ENCODE measurements at regions not wholly inside any gene's neighbourhood (a gene's known extent, or its start where the extent isn't known, plus 50 kb on each side); places are given as distances from the start of the nearest gene placed in this dataset.
A peak's percentile ranks its signal among the peaks of the same experiment; 100 is the strongest.

DNA sequence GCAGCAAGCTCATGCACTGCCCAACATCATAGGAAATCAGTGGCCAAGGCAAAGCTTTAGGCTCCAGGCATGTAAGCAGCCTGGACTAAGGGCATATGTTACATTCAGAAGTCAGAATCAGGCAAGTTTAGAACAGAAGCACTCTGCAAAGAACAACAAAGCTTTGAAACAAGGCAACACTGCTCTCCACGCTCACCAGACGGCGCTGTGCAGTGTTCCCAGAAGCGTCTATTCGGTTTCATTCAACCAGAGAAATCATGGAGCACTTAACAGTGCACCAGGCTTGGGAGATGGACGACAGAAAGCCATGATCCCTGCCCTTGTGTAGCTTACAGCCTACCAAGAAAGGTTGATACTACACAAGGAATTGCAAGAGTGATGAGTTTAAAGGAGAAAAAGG is 555.8 kb downstream of the BUD13 start:
- ChIA-PET CTCF (interaction anchor here (0.8 to 2.5 kb wide), 9 partner anchors 8 to 475 kb away, joined by 3 to 11 read pairs (median 7); no protein-coding TSS in a partner anchor), POLR2A (no interaction called here)
- no peak for DNase-seq (ENCODE audit: extremely low spot score)

DNA sequence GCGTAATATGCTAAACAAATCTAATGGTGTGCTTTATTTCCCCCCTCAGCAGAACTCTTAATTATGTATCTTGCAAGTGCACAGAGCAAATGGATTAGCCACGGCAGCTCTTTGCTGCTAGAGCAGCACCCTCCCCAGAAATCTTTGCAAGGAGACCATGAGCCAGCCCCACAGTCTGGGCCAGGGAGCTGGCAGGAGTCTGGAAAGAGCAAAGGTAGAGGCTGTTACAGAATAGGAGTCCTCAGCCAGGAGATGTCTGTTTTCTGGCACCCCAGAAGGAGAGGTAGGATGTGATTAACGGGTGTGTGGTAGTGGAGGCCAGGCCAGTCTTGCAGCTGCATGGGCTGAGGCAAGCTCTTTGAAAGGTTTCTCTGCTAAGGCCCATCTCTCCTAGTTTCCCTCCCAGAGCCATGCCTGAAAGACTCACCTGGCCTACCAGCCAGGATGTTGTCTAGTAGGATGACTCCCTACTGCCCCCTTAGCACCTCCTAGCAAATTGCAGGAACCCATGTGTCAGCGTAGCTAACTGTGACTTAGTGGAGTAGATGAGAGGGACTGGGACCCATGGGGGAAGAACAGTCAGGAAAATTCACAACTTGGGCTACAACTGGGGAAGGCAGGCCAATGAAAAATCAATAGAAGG is 557.2 kb downstream of the BUD13 start:
- CTCF ChIA-PET, result interaction anchor here (0.8 to 2.5 kb wide), 5 partner anchors 8 to 33 kb away, joined by 3 to 11 read pairs (median 5); no protein-coding TSS in a partner anchor
- TF ChIP-seq, protein P1, sequence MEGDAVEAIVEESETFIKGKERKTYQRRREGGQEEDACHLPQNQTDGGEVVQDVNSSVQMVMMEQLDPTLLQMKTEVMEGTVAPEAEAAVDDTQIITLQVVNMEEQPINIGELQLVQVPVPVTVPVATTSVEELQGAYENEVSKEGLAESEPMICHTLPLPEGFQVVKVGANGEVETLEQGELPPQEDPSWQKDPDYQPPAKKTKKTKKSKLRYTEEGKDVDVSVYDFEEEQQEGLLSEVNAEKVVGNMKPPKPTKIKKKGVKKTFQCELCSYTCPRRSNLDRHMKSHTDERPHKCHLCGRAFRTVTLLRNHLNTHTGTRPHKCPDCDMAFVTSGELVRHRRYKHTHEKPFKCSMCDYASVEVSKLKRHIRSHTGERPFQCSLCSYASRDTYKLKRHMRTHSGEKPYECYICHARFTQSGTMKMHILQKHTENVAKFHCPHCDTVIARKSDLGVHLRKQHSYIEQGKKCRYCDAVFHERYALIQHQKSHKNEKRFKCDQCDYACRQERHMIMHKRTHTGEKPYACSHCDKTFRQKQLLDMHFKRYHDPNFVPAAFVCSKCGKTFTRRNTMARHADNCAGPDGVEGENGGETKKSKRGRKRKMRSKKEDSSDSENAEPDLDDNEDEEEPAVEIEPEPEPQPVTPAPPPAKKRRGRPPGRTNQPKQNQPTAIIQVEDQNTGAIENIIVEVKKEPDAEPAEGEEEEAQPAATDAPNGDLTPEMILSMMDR (IDR thresholded peaks at IDR 0.05; ENCODE audit: control extremely low read depth, extremely low read depth, low read depth, missing control alignments), result no peak
- DNase-seq (ENCODE audit: extremely low spot score), result no peak
- POLR2A ChIA-PET, result no interaction called here

More for the DNA sequence above, 555.8 kb downstream of the BUD13 start:
- TF ChIP-seq, protein P1 (IDR thresholded peaks at IDR 0.05; ENCODE audit: control extremely low read depth, extremely low read depth, low read depth, missing control alignments), result peak; percentile 54

DNA sequence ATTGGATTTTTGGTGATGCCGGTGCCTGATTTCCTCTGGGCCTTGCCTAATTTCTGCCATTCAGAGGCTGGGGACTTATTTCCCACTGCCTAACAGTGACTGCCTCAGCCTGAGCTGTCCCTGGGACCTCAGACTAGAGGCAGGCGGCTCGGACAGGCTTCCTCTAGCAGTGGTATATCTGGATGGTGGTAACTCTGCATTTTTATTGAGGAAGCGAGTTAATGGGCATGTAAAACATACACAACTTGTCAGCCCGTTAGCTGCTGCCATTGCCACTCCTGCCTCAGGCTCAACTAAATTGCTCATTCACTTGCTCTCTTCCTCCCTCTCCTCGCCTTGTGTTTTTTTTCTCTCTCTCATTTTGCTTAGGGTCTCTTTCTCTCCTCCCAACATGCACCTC is 561.6 kb downstream of the BUD13 start:
- CTCF ChIA-PET, result interaction anchor here (1.0 kb wide), 1 partner anchor 13 kb away, joined by 3 read pairs; no protein-coding TSS in a partner anchor

DNA sequence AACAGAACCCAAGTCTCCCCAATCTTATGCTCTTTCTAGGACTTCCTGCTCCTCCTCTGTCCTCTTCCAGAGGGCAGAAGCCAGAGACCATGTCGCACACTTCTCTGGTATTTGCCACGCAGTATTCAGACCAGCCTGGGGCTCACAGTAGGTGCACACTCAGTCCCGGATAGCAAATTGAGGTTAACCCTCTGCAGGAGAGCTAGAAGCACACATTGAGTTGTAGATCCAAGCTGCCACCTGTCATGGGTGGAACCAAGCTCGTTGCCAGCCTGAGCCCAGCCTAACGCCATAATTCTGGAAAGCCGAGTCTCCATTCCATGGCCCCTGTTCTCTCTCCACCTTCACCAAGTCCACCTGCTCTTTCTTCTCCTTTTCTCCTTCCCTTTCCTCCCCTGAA is 562.1 kb downstream of the BUD13 start:
- TF ChIP-seq, protein P1 (IDR thresholded peaks at IDR 0.05; ENCODE audit: control extremely low read depth, extremely low read depth, low read depth, missing control alignments), result no peak
- CTCF ChIA-PET, result interaction anchor here (1.0 kb wide), 2 partner anchors 13 to 14 kb away, joined by 3 read pairs; no protein-coding TSS in a partner anchor
- POLR2A ChIA-PET, result no interaction called here
- no peak for DNase-seq (ENCODE audit: extremely low spot score)

More for the DNA sequence above, 561.6 kb downstream of the BUD13 start:
- TF ChIP-seq, protein P1 (IDR thresholded peaks at IDR 0.05; ENCODE audit: control extremely low read depth, extremely low read depth, low read depth, missing control alignments), result no peak
- POLR2A ChIA-PET, result no interaction called here
- no peak for DNase-seq (ENCODE audit: extremely low spot score)

DNA sequence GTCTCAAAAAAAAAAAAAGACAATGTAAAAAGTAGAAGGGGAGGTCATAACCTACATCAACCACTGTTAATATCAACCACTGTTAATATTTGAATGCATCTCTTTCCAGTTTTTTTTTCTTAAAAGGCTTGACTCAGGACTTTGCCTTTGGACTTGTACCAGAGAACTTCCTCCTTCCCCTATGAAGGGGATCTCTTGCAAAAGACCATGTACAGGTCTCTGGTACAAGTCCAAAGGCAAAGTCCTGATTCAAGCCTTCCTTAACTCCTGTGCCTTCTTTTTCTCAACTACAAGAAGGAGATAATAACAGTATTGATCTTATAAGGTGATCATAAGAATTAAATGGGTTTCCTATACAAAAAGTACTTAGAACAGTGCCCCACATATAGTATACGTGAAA is 563.5 kb downstream of the BUD13 start:
- ChIA-PET CTCF (interaction anchor here (1.3 kb wide), 1 partner anchor 15 kb away, joined by 3 read pairs; no protein-coding TSS in a partner anchor), POLR2A (no interaction called here)
- TF ChIP-seq, protein P1 (IDR thresholded peaks at IDR 0.05; ENCODE audit: control extremely low read depth, extremely low read depth, low read depth, missing control alignments), result no peak

DNA sequence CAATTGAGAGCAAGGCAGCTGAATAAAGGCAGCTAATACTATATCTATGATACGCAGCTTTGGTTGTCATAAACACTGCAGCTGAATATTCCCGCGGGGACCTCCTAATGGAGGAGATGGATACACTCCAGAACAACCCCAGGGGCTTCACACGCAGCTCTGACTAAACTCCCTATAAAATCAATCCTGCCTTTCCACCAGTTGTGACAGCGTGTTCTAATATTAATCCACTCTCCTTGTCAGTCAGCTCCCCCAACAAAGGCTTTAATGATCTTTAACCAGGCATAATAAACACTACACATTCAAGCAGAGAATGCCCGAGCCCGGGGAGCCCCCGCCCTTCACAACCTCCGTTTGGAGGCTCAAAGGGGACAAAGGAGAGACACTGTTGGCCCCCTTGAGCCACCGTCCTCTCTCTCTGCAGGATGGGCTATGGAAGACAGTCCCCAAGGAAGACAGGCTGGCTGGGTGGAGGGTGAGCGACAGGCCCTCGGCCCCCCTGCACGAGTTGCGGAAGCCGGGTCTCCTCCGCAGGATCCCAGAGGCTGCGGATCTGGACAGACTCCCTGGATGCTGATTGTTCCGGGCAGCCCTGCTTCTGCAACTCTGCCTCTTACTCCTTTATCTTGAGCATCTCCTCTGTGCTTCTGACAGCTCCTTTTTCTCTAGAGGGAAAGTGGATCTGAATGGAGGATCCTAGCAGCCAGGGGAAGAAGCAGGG is 565.2 kb downstream of the BUD13 start:
- TF ChIP-seq, protein P1 (IDR thresholded peaks at IDR 0.05; ENCODE audit: control extremely low read depth, extremely low read depth, low read depth, missing control alignments), result no peak
- ChIA-PET CTCF (interaction anchor here (2.7 kb wide), 1 partner anchor 10 kb away, joined by 10 read pairs; no protein-coding TSS in a partner anchor), POLR2A (no interaction called here)
- no peak for DNase-seq (ENCODE audit: extremely low spot score)

More for the DNA sequence above, 563.5 kb downstream of the BUD13 start:
- DNase-seq (ENCODE audit: extremely low spot score), result no peak

Measured in GM10248 (cell line).